Left lung (tissue), 4 donors: ENCODE measurements at regions not wholly inside any gene's neighbourhood (a gene's known extent, or its start where the extent isn't known, plus 50 kb on each side); places are given as distances from the start of the nearest gene placed in this dataset.
"Not testable (repeated sequence)": the region's sequence is repeated elsewhere in the genome, so short reads cannot be mapped to it uniquely, and the experiment has no call there.

Experiments used
- ATAC-seq: fragments of 200-7000 bp; cut with Tn5 transposase; one replicate; pipeline ENCODE4 v1.9.1; 2020; ENCODE audit warnings: moderate library complexity
- DNase-seq, 4 donors: peaks; one replicate each; pipeline ENCODE4 v3.0.0-alpha.2; 2013 to 2020
- H3K27ac ChIP-seq, 2 donors: fragments of 200-600 bp; sonication (generic) in 1 of 2; one replicate each; pipeline versions ENCODE4 v1.5.0 to v1.8.0; 2020 to 2021
- H3K27me3 ChIP-seq, 2 donors: fragments of 200-600 bp; sonication (generic) in 1 of 2; one replicate each; pipeline versions ENCODE4 v1.5.0 to v1.8.0; 2020 to 2021
- H3K36me3 ChIP-seq, 2 donors: fragments of 200-600 bp; sonication (generic) in 1 of 2; one replicate each; pipeline versions ENCODE4 v1.5.0 to v1.8.0; 2020 to 2021
- H3K4me1 ChIP-seq, 2 donors: fragments of 200-600 bp; one replicate each; pipeline ENCODE4 v1.8.0; 2021
- H3K4me3 ChIP-seq, 2 donors: fragments of 200-600 bp; sonication (generic) in 1 of 2; one replicate each; pipeline versions ENCODE4 v1.5.0 to v1.8.0; 2020 to 2021; ENCODE audit warnings: mild to moderate bottlenecking in 1 of 2
- H3K9me3 ChIP-seq, 2 donors: fragments of 200-600 bp; sonication (generic) in 1 of 2; one replicate each; pipeline versions ENCODE4 v1.5.0 to v1.8.0; 2020 to 2021
- CTCF ChIP-seq, 2 donors: fragments of 200-600 bp; sonication (generic) in 1 of 2; IDR thresholded peaks; one replicate each; pipeline versions ENCODE4 v1.5.0 to v1.8.0; 2021; ENCODE audit warnings: antibody characterized with exemption in 2 of 2
- intact Hi-C, 2 donors: fragments of 100-400 bp; cut with DNase I; formaldehyde crosslinking; loops; one replicate each; pipeline versions ENCODE4 v1.11.2 to v1.14.2; 2022
- donor health status: DM: no; HTN: yes; CAD: no.
- donor health status: DM: no; HTN: no; CAD: no.

- H3K4me1 ChIP-seq, result no peaks in the 10 kb centered on the region
- no peak for ATAC-seq
- intact Hi-C loops, result no loop called here
Measured at GRCh38 chr20:56735084-56735642, 106.1 kb downstream of the TFAP2C start.

DNA sequence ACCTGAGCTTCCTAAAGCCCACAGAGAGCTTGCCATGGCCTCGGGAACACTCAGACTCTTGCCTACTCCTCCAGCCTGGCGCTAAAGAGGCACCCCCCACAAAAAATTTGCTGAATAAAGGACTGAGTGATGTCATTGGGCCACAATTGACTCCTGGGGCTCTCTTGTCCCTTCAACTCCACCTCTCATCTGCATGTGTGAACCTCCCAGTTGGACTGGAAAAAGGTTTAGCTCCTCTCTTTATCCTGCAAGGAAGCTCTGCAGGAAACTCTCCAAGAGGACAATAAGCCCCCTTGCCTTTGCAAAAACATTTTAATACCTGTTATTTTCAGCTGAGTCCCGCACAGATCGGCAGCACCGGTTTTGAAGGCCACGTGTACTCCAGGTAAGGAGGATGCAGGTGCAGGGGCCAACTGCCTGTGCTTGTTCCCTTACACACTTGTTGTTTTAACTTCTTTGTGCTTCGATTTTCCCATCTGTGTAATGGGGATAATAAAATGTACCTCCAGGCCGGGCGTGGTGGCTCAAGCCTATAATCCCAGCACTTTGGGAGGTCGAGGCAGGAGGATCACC is 107.3 kb downstream of the TFAP2C start:
- ATAC-seq (no peak), DNase-seq (no peak)
- Histone ChIP-seq H3K36me3 (no peaks in the 10 kb centered on the region), H3K4me3 (no peak overlapping the region), H3K4me1 (no peaks in the 10 kb centered on the region), H3K9me3 (no peaks in the 10 kb centered on the region), H3K27me3 (peaks cover 0 to 86% of the 10 kb centered on the region in 2 donors), H3K27ac (no peak overlapping the region)
- intact Hi-C loops, result no loop called here
- TF ChIP-seq CTCF (IDR thresholded peaks at IDR 0.05), result no peak

More at GRCh38 chr20:56735084-56735642, 106.1 kb downstream of the TFAP2C start:
- Histone ChIP-seq H3K27ac (no peak overlapping the region), H3K9me3 (no peaks in the 10 kb centered on the region), H3K27me3 (peaks cover 0 to 74% of the 10 kb centered on the region in 2 donors), H3K36me3 (no peaks in the 10 kb centered on the region), H3K4me3 (no peak overlapping the region)
- TF ChIP-seq CTCF (IDR thresholded peaks at IDR 0.05), result no peak
- DNase-seq, result no peak

DNA sequence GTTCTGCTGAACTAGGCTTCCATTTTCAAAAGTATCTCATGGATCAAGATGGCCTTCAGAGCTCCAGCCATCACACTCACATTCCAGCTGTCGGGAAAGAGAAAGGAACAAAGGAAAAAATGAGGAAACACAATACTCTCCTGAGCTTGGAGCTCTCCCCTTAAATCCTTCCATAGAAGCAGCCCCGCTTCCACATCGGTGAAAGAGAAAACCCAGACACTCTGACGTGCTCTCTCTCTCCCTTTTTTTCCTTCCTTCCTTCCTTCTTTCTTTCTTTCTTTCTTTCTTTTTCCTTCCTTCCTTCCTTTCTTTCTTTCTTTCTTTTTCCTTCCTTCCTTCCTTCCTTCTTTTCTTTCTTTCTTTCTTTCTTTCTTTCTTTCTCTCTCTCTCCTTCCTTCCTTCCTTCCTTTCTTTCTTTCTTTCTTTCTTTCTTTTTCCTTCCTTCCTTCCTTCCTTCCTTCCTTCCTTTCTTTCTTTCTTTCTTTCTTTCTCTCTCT is 115.3 kb downstream of the TFAP2C start:
- H3K4me1 ChIP-seq, H3K27ac ChIP-seq, DNase-seq, ATAC-seq, H3K9me3 ChIP-seq, H3K36me3 ChIP-seq, intact Hi-C loops, H3K4me3 ChIP-seq: not testable (repeated sequence)
- H3K27me3 ChIP-seq, result peaks cover 0 to 57% of the 10 kb centered on the region in 2 donors

DNA sequence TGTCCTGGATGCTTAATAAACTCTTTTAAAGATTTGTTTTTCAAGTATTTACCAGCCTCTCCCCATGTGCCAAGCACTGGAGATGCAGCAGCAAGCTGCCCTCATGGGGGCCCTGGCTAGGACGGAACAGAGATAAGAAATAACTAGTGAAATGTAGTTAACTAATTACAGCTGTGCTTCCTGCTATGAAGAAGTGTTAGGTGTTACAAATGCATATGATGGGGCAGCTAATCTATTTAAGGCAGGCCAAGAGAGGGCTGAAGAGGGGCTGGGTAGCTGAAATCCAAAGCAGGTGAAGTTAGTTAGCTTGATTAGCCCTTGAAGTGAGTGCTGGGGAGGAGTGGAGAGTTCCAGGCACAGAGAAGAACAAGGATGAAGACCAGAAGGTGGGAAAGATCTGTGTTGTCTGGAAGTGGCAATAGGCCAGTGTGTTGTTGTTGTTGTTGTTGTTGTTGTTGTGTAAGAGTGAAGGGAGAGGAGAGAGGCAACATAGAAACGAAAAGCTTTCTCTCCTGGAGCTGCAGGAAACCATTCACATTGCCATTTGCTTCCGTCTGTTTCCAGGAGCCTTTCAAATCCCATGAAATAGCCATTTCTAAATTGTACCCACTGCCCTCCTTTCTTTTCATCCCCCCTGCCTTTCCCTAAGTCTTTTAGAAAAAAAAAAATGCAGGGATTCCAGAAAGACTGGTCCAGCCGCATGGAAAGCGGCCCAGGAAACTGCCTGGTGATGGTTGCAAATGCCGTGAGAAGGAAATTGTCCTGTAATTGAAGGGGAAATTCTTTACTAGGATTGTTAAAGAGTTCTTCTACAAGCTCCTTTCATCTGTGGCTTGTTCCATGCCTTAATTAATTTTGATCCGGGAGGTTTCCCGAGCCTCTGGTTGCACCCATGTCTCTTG is 119.6 kb downstream of the TFAP2C start:
- Histone ChIP-seq H3K36me3 (no peaks in the 10 kb centered on the region), H3K27me3 (peaks cover 5 to 62% of the 10 kb centered on the region in 2 donors), H3K9me3 (no peaks in the 10 kb centered on the region), H3K4me1 (no peaks in the 10 kb centered on the region), H3K27ac (no peak overlapping the region), H3K4me3 (no peak overlapping the region)
- intact Hi-C loops, result no loop called here
- DNase-seq (peak in 1 of 4 donors; percentile 34), ATAC-seq (no peak)
- TF ChIP-seq CTCF (IDR thresholded peaks at IDR 0.05), result no peak

GRCh38 chr20:56750430-56750829 is 121.3 kb downstream of the TFAP2C start:
- intact Hi-C loops, result no loop called here
- DNase-seq (no peak), ATAC-seq (no peak)
- peaks cover 5 to 75% of the 10 kb centered on the region in 2 donors for H3K27me3 ChIP-seq
- H3K36me3 ChIP-seq, result no peaks in the 10 kb centered on the region
- H3K4me3 ChIP-seq, result no peak overlapping the region
- H3K27ac ChIP-seq, result no peak overlapping the region
- H3K4me1 ChIP-seq, result no peaks in the 10 kb centered on the region
- H3K9me3 ChIP-seq, result no peaks in the 10 kb centered on the region
- no peak for TF ChIP-seq CTCF (IDR thresholded peaks at IDR 0.05)
